MV-4-11 (cell line): ENCODE measurements at regions not wholly inside any gene's neighbourhood (a gene's known extent, or its start where the extent isn't known, plus 50 kb on each side); places are given as distances from the start of the nearest gene placed in this dataset.

Experiments
- DNase-seq: peaks from one replicate; lab custom pipeline; 2025; lab: John Stamatoyannopoulos, UW

GRCh38 chr16:26281381-26282110 lies 589.8 kb downstream of the HS3ST4 start:
- no peak for DNase-seq

- DNase-seq: no peak
Observed at GRCh38 chr16:26295625-26296304, 604.0 kb downstream of the HS3ST4 start.

GRCh38 chr16:26301516-26301915 lies 609.8 kb downstream of the HS3ST4 start:
- DNase-seq: no peak

- no peak for DNase-seq
Observed at GRCh38 chr16:26316683-26317464, 625.1 kb downstream of the HS3ST4 start.

GRCh38 chr16:26317885-26318284 lies 626.1 kb downstream of the HS3ST4 start:
- no peak for DNase-seq

GRCh38 chr16:26330654-26331053 lies 638.9 kb downstream of the HS3ST4 start:
- DNase-seq: no peak

GRCh38 chr16:26334218-26335111 lies 642.7 kb downstream of the HS3ST4 start:
- peak; percentile 99 for DNase-seq

- peak; percentile 9 for DNase-seq
Observed at GRCh38 chr16:26335236-26335853, 643.6 kb downstream of the HS3ST4 start.

GRCh38 chr16:26342621-26343020 lies 650.9 kb downstream of the HS3ST4 start:
- DNase-seq: no peak

- no peak for DNase-seq
Observed at GRCh38 chr16:26344240-26344776, 652.5 kb downstream of the HS3ST4 start.

GRCh38 chr16:26344976-26345375 lies 653.2 kb downstream of the HS3ST4 start:
- DNase-seq: no peak

- no peak for DNase-seq
Observed at GRCh38 chr16:26345966-26346365, 654.2 kb downstream of the HS3ST4 start.

- DNase-seq: no peak
Observed at GRCh38 chr16:26348095-26348494, 656.3 kb downstream of the HS3ST4 start.

GRCh38 chr16:26360867-26361266 lies 669.1 kb downstream of the HS3ST4 start:
- no peak for DNase-seq

- no peak for DNase-seq
Observed at GRCh38 chr16:26363581-26363980, 671.8 kb downstream of the HS3ST4 start.

GRCh38 chr16:26365161-26365940 lies 673.6 kb downstream of the HS3ST4 start:
- DNase-seq: no peak

- DNase-seq: no peak
Observed at GRCh38 chr16:26371349-26371869, 679.6 kb downstream of the HS3ST4 start.

- no peak for DNase-seq
Observed at GRCh38 chr16:26374279-26374925, 682.6 kb downstream of the HS3ST4 start.

GRCh38 chr16:26382586-26382985 lies 684.1 kb upstream of the C16orf82 start:
- DNase-seq: no peak
